ENCODE measurements at regions not wholly inside any gene's neighbourhood (a gene's known extent, or its start where the extent isn't known, plus 50 kb on each side); places are given as distances from the start of the nearest gene placed in this dataset.

- DNase-seq (ENCODE audit: low spot score, unreplicated experiment): no peak
- TF ChIP-seq CTCF (IDR thresholded peaks at IDR 0.05; ENCODE audit: unreplicated experiment): no peak
- no peak overlapping the region for H3K4me3 Mint-ChIP-seq (ENCODE audit: low read depth)
These were observed 64.9 kb upstream of the KLHL25 start for GRCh38 chr15:85859671-85860070.

GRCh38 chr15:85860394-85861161, 65.9 kb upstream of the KLHL25 start:
- H3K36me3 Mint-ChIP-seq (ENCODE audit: insufficient read depth): no peaks in the 10 kb centered on the region
- no peak for TF ChIP-seq CTCF (IDR thresholded peaks at IDR 0.05; ENCODE audit: unreplicated experiment)
- H3K27me3 Mint-ChIP-seq: peaks cover 28% of the 10 kb centered on the region
- H3K4me3 Mint-ChIP-seq (ENCODE audit: low read depth): no peak overlapping the region
- no peaks in the 10 kb centered on the region for H3K9me3 Mint-ChIP-seq (ENCODE audit: low read depth)
- DNase-seq (ENCODE audit: low spot score, unreplicated experiment): no peak
- peaks cover 7% of the 10 kb centered on the region for H3K4me1 Mint-ChIP-seq (ENCODE audit: low read depth)
- no peak overlapping the region for H3K27ac Mint-ChIP-seq

More at GRCh38 chr15:85859671-85860070, 64.9 kb upstream of the KLHL25 start:
- Mint-ChIP-seq H3K4me1 (ENCODE audit: low read depth) (peaks cover under 1% of the 10 kb centered on the region), H3K27ac (no peak overlapping the region), H3K9me3 (ENCODE audit: low read depth) (no peaks in the 10 kb centered on the region), H3K27me3 (peaks cover 28% of the 10 kb centered on the region), H3K36me3 (ENCODE audit: insufficient read depth) (no peaks in the 10 kb centered on the region)

- Mint-ChIP-seq H3K36me3 (ENCODE audit: insufficient read depth) (no peaks in the 10 kb centered on the region), H3K27me3 (peaks cover 3% of the 10 kb centered on the region), H3K9me3 (ENCODE audit: low read depth) (no peaks in the 10 kb centered on the region), H3K4me1 (ENCODE audit: low read depth) (peaks cover 7% of the 10 kb centered on the region), H3K4me3 (ENCODE audit: low read depth) (no peak overlapping the region), H3K27ac (no peak overlapping the region)
- peak; percentile 30 for DNase-seq (ENCODE audit: low spot score, unreplicated experiment)
- peak; percentile 84 for TF ChIP-seq CTCF (IDR thresholded peaks at IDR 0.05; ENCODE audit: unreplicated experiment)
These were observed 70.5 kb upstream of the KLHL25 start for GRCh38 chr15:85865070-85865684.

- Mint-ChIP-seq H3K9me3 (ENCODE audit: low read depth) (no peaks in the 10 kb centered on the region), H3K27me3 (peaks cover 3% of the 10 kb centered on the region), H3K4me3 (ENCODE audit: low read depth) (no peak overlapping the region), H3K27ac (no peak overlapping the region), H3K36me3 (ENCODE audit: insufficient read depth) (no peaks in the 10 kb centered on the region), H3K4me1 (ENCODE audit: low read depth) (peaks cover 7% of the 10 kb centered on the region)
- DNase-seq (ENCODE audit: low spot score, unreplicated experiment): no peak
- no peak for TF ChIP-seq CTCF (IDR thresholded peaks at IDR 0.05; ENCODE audit: unreplicated experiment)
These were observed 72.5 kb upstream of the KLHL25 start for GRCh38 chr15:85867250-85867649.

- H3K4me3 Mint-ChIP-seq (ENCODE audit: low read depth): no peak overlapping the region
- no peaks in the 10 kb centered on the region for H3K9me3 Mint-ChIP-seq (ENCODE audit: low read depth)
- peaks cover 2% of the 10 kb centered on the region for H3K27me3 Mint-ChIP-seq
- no peaks in the 10 kb centered on the region for H3K36me3 Mint-ChIP-seq (ENCODE audit: insufficient read depth)
- no peak for TF ChIP-seq CTCF (IDR thresholded peaks at IDR 0.05; ENCODE audit: unreplicated experiment)
- DNase-seq (ENCODE audit: low spot score, unreplicated experiment): no peak
- peaks cover 7% of the 10 kb centered on the region for H3K4me1 Mint-ChIP-seq (ENCODE audit: low read depth)
- H3K27ac Mint-ChIP-seq: no peak overlapping the region
These were observed 74.4 kb upstream of the KLHL25 start for GRCh38 chr15:85869124-85869523.

Measured in progenitor cell of endocrine pancreas (in vitro differentiated cells).